Neural progenitor cell (in vitro differentiated cells): ENCODE measurements at regions not wholly inside any gene's neighbourhood (a gene's known extent, or its start where the extent isn't known, plus 50 kb on each side); places are given as distances from the start of the nearest gene placed in this dataset.
A peak's percentile ranks its signal among the peaks of the same experiment; 100 is the strongest.

Source experiments
- DNase-seq: peaks from one replicate; pipeline ENCODE4 v3.0.0-alpha.2; 2016; ENCODE audit warnings: low spot score
- H2AFZ ChIP-seq: fragments of 200-600 bp; sonication (generic); replicated peaks from 2 replicates; pipeline ENCODE4 v1.6.1; 2016; ENCODE audit warnings: antibody characterized with exemption
- H3F3A ChIP-seq: fragments of 200-600 bp; sonication (generic); 2 replicates; pipeline ENCODE4 v1.6.1; 2016; ENCODE audit warnings: antibody characterized with exemption, low read depth
- H3K27ac ChIP-seq: fragments of 200-600 bp; sonication (generic); 2 replicates; pipeline ENCODE4 v1.5.1; 2016; ENCODE audit warnings: mild to moderate bottlenecking
- H3K27me3 ChIP-seq: fragments of 200-600 bp; sonication (generic); 2 replicates; pipeline ENCODE4 v1.6.1; 2016; ENCODE audit warnings: mild to moderate bottlenecking, moderate library complexity
- H3K36me3 ChIP-seq: fragments of 200-600 bp; sonication (generic); 2 replicates; pipeline ENCODE4 v1.5.1; 2016
- H3K4me1 ChIP-seq: fragments of 200-600 bp; sonication (generic); 2 replicates; pipeline ENCODE4 v1.6.1; 2016; ENCODE audit warnings: mixed run types
- H3K4me2 ChIP-seq: fragments of 200-600 bp; sonication (generic); 2 replicates; pipeline ENCODE4 v1.6.1; 2016
- H3K4me3 ChIP-seq: fragments of 200-600 bp; sonication (generic); 2 replicates; pipeline ENCODE4 v1.5.1; 2016
- H3K79me2 ChIP-seq: fragments of 200-600 bp; sonication (generic); 2 replicates; pipeline ENCODE4 v1.6.1; 2016; ENCODE audit warnings: low read depth
- H3K9ac ChIP-seq: fragments of 200-600 bp; sonication (generic); 2 replicates; pipeline ENCODE4 v1.6.1; 2016
- H3K9me3 ChIP-seq: fragments of 200-600 bp; sonication (generic); 2 replicates; pipeline ENCODE4 v1.5.1; 2016; ENCODE audit warnings: low read depth
- H4K20me1 ChIP-seq: fragments of 200-600 bp; sonication (generic); 2 replicates; pipeline ENCODE4 v1.6.1; 2016; ENCODE audit warnings: low read depth
- H3K27ac Mint-ChIP-seq: 3 replicates; pipeline ENCODE4 v1.8.0; 2021; ENCODE audit warnings: mixed read lengths
- H3K27me3 Mint-ChIP-seq: 2 replicates; pipeline ENCODE4 v1.8.0; 2022; ENCODE audit warnings: low read depth, mild to moderate bottlenecking, inconsistent platforms, moderate library complexity, mixed read lengths; ENCODE audit not compliant: insufficient read depth
- H3K36me3 Mint-ChIP-seq: 3 replicates; pipeline ENCODE4 v1.8.0; 2021; ENCODE audit warnings: mixed read lengths
- H3K4me1 Mint-ChIP-seq: 3 replicates; pipeline ENCODE4 v1.8.0; 2021; ENCODE audit warnings: mixed read lengths
- H3K4me3 Mint-ChIP-seq: 3 replicates; pipeline ENCODE4 v1.8.0; 2021; ENCODE audit warnings: mild to moderate bottlenecking, moderate library complexity, mixed read lengths
- H3K9me3 Mint-ChIP-seq: 3 replicates; pipeline ENCODE4 v1.8.0; 2020; ENCODE audit warnings: mixed read lengths
- EZH2 ChIP-seq: fragments of 200-600 bp; sonication (generic); IDR thresholded peaks from 2 replicates; pipeline ENCODE4 v1.6.1; 2017; ENCODE audit warnings: antibody characterized with exemption, mild to moderate bottlenecking, moderate library complexity
- EZH2phosphoT487 ChIP-seq: fragments of 200-600 bp; sonication (generic); IDR thresholded peaks from 2 replicates; pipeline ENCODE4 v1.6.1; 2017; ENCODE audit warnings: antibody characterized with exemption
- TF ChIP-seq, protein P1 (sequence below): fragments of 200-600 bp; sonication (generic); IDR thresholded peaks from 2 replicates; pipeline ENCODE4 v1.5.1; 2017; ENCODE audit warnings: antibody characterized with exemption, mild to moderate bottlenecking

DNA sequence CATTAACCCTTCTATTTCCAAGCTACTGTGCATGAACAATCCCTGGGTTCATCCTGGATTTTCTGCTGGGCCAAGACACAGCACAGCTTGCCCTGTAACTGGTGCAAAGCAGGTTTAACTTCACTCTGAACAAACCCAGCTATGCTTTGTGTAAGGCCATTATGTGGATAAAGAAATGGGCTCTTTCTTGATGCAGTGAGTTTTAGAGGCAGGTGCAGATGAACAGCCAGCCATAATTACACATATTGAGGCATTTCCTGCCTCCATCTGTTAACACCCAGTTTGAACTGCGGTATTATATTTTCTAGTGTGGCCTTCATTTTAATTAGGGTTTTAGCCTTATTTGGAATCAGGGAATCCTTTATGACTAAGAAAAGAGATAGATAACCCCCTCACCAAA lies 68.7 kb upstream of the ARX start:
- Histone ChIP-seq H3K4me2 (no peak overlapping the region), H3K4me1 (no peaks in the 10 kb centered on the region), H3K36me3 (no peaks in the 10 kb centered on the region), H2AFZ (no peak overlapping the region), H3F3A (no peaks in the 10 kb centered on the region), H3K9ac (no peak overlapping the region), H3K4me3 (no peak overlapping the region), H3K9me3 (no peaks in the 10 kb centered on the region), H3K27ac (no peak overlapping the region), H4K20me1 (no peaks in the 10 kb centered on the region), H3K27me3 (no peaks in the 10 kb centered on the region), H3K79me2 (no peaks in the 10 kb centered on the region)
- H3K27ac Mint-ChIP-seq = no peak overlapping the region
- no peak for DNase-seq
- H3K4me3 Mint-ChIP-seq = no peak overlapping the region
- H3K36me3 Mint-ChIP-seq = no peaks in the 10 kb centered on the region
- H3K4me1 Mint-ChIP-seq = no peaks in the 10 kb centered on the region
- no peaks in the 10 kb centered on the region for H3K27me3 Mint-ChIP-seq
- TF ChIP-seq EZH2 = no peak
- TF ChIP-seq, protein P1, sequence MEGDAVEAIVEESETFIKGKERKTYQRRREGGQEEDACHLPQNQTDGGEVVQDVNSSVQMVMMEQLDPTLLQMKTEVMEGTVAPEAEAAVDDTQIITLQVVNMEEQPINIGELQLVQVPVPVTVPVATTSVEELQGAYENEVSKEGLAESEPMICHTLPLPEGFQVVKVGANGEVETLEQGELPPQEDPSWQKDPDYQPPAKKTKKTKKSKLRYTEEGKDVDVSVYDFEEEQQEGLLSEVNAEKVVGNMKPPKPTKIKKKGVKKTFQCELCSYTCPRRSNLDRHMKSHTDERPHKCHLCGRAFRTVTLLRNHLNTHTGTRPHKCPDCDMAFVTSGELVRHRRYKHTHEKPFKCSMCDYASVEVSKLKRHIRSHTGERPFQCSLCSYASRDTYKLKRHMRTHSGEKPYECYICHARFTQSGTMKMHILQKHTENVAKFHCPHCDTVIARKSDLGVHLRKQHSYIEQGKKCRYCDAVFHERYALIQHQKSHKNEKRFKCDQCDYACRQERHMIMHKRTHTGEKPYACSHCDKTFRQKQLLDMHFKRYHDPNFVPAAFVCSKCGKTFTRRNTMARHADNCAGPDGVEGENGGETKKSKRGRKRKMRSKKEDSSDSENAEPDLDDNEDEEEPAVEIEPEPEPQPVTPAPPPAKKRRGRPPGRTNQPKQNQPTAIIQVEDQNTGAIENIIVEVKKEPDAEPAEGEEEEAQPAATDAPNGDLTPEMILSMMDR = no peak
- H3K9me3 Mint-ChIP-seq = peaks cover 4% of the 10 kb centered on the region

DNA sequence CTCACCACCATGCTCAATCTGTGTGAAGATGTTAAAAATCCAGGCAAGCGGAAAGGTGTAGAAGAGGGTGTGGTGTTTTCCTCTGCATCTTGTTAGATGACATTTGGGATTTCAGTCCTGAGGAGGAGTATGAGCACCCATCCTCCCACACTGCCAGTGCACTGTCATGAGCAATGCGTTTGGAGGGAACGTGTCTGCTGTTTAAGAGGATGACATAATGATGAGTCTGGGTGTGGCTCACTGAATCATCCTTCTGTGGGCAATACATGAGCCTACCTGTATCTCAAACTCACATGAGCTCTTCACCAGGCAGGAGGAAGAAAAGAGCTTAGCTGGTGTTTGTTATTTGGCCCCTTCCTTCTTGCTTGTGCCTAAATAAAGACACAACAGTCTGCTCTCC lies 67.9 kb upstream of the ARX start:
- H2AFZ ChIP-seq = peak overlapping the region; percentile 72
- no peaks in the 10 kb centered on the region for H3K36me3 ChIP-seq
- H3K4me3 ChIP-seq = no peak overlapping the region
- H4K20me1 ChIP-seq = no peaks in the 10 kb centered on the region
- TF ChIP-seq, protein P1 = no peak
- TF ChIP-seq EZH2phosphoT487 (no peak), EZH2 (no peak)
- H3K9ac ChIP-seq = no peak overlapping the region
- no peaks in the 10 kb centered on the region for H3K27me3 ChIP-seq
- no peak overlapping the region for H3K4me2 ChIP-seq
- Mint-ChIP-seq H3K27ac (no peak overlapping the region), H3K4me1 (no peaks in the 10 kb centered on the region), H3K4me3 (no peak overlapping the region), H3K36me3 (no peaks in the 10 kb centered on the region), H3K9me3 (peaks cover 3% of the 10 kb centered on the region), H3K27me3 (no peaks in the 10 kb centered on the region)
- no peaks in the 10 kb centered on the region for H3K9me3 ChIP-seq
- no peaks in the 10 kb centered on the region for H3K4me1 ChIP-seq
- no peak for DNase-seq
- no peaks in the 10 kb centered on the region for H3F3A ChIP-seq
- no peaks in the 10 kb centered on the region for H3K79me2 ChIP-seq
- H3K27ac ChIP-seq = no peak overlapping the region

DNA sequence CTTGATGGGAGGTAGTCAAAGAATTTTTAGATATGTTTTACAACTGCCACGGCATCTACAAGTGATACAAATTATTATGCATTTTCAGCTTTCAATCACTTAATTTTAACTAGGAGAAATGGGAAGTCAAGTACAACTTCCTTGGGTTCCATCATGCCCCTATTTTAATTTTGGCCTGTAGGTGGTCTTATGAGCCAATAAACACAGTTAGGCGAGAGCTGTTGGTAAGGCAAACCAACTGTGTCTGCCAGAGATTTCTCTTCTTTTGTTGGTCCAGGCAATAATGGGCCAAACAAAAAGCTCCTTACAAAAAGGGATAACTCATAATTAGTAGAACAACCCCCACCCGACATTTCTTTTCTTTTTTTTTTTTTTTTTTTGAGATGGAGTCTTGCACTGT lies 63.3 kb upstream of the ARX start:
- Histone ChIP-seq H3K36me3 (no peaks in the 10 kb centered on the region), H2AFZ (no peak overlapping the region), H4K20me1 (no peaks in the 10 kb centered on the region), H3F3A (no peaks in the 10 kb centered on the region), H3K27me3 (no peaks in the 10 kb centered on the region), H3K27ac (no peak overlapping the region), H3K9me3 (no peaks in the 10 kb centered on the region), H3K79me2 (no peaks in the 10 kb centered on the region), H3K4me1 (no peaks in the 10 kb centered on the region), H3K4me3 (no peak overlapping the region), H3K4me2 (no peak overlapping the region), H3K9ac (no peak overlapping the region)
- Mint-ChIP-seq H3K4me1 (no peaks in the 10 kb centered on the region), H3K9me3 (no peaks in the 10 kb centered on the region), H3K27me3 (no peaks in the 10 kb centered on the region), H3K36me3 (no peaks in the 10 kb centered on the region), H3K4me3 (no peak overlapping the region), H3K27ac (no peak overlapping the region)
- DNase-seq = no peak
- no peak for TF ChIP-seq EZH2phosphoT487
- TF ChIP-seq, protein P1 = peak; percentile 21
